Liver (tissue), 7 donors: ENCODE measurements at regions not wholly inside any gene's neighbourhood (a gene's known extent, or its start where the extent isn't known, plus 50 kb on each side); places are given as distances from the start of the nearest gene placed in this dataset.

Source experiments
- DNase-seq: peaks from one replicate; pipeline ENCODE4 v3.0.0-alpha.2; 2017; ENCODE audit warnings: low spot score
- H3K27ac ChIP-seq, 2 donors: one replicate each; pipeline ENCODE4 v1.7.0; 2013; ENCODE audit warnings: inconsistent platforms in 2 of 2, low read length in 2 of 2, control low read depth in 1 of 2, low read depth in 1 of 2, mild to moderate bottlenecking in 1 of 2
- H3K27me3 ChIP-seq, 4 donors: one replicate each; pipeline versions ENCODE4 v1.6.1 to v1.7.0; 2013; ENCODE audit warnings: low read length in 3 of 4, inconsistent platforms in 1 of 4, mild to moderate bottlenecking in 1 of 4, moderate library complexity in 1 of 4; ENCODE audit not compliant: control insufficient read depth in 4 of 4, insufficient read depth in 4 of 4
- H3K36me3 ChIP-seq, 4 donors: one replicate each; pipeline versions ENCODE4 v1.6.1 to v1.7.0; 2013; ENCODE audit warnings: low read length in 3 of 4, mild to moderate bottlenecking in 3 of 4, low read depth in 1 of 4, moderate library complexity in 1 of 4; ENCODE audit not compliant: control insufficient read depth in 4 of 4, insufficient read depth in 3 of 4
- H3K4me1 ChIP-seq, 4 donors: one replicate each; pipeline versions ENCODE4 v1.6.1 to v1.7.0; 2013; ENCODE audit warnings: low read length in 3 of 4, mild to moderate bottlenecking in 3 of 4, moderate library complexity in 1 of 4; ENCODE audit not compliant: control insufficient read depth in 4 of 4, insufficient read depth in 4 of 4
- H3K4me3 ChIP-seq, 3 donors: one replicate each; pipeline versions ENCODE4 v1.6.1 to v1.7.0; 2013; ENCODE audit warnings: low read length in 3 of 3, control low read depth in 1 of 3, low read depth in 1 of 3, mild to moderate bottlenecking in 1 of 3
- H3K9ac ChIP-seq, 2 donors: one replicate each; pipeline ENCODE4 v1.7.0; 2013; ENCODE audit warnings: low read length in 2 of 2, mild to moderate bottlenecking in 2 of 2, moderate library complexity in 2 of 2, control low read depth in 1 of 2, low read depth in 1 of 2
- H3K9me3 ChIP-seq, 4 donors: one replicate each; pipeline versions ENCODE4 v1.6.1 to v1.7.0; 2013; ENCODE audit warnings: low read length in 3 of 4; ENCODE audit not compliant: control insufficient read depth in 4 of 4
- FOXA1 ChIP-seq: IDR thresholded peaks from 2 replicates; pipeline ENCODE4 v1.6.1; 2016; ENCODE audit warnings: antibody characterized with exemption
- FOXA2 ChIP-seq: IDR thresholded peaks from 2 replicates; pipeline ENCODE4 v1.6.1; 2016; ENCODE audit warnings: antibody characterized with exemption
- GABPA ChIP-seq, 2 donors: IDR thresholded peaks in 1 of 2; conservative IDR thresholded peaks in 1 of 2; 2 replicates each; pipeline ENCODE4 v1.6.1; 2016; ENCODE audit warnings: antibody characterized with exemption in 2 of 2, mild to moderate bottlenecking in 1 of 2, moderate library complexity in 1 of 2
- JUND ChIP-seq, 2 donors: IDR thresholded peaks; 2 replicates each; pipeline ENCODE4 v1.6.1; 2016; ENCODE audit warnings: antibody characterized with exemption in 2 of 2
- NR2F2 ChIP-seq: IDR thresholded peaks from 2 replicates; pipeline ENCODE4 v1.6.1; 2016; ENCODE audit warnings: antibody characterized with exemption
- RAD21 ChIP-seq, 2 donors: IDR thresholded peaks; 2 replicates each; pipeline ENCODE4 v1.6.1; 2016; ENCODE audit warnings: antibody characterized with exemption in 2 of 2, mild to moderate bottlenecking in 2 of 2
- REST ChIP-seq: IDR thresholded peaks from 2 replicates; pipeline ENCODE4 v1.6.1; 2016; ENCODE audit warnings: antibody characterized with exemption, mild to moderate bottlenecking
- RXRA ChIP-seq, 2 donors: IDR thresholded peaks; 2 replicates each; pipeline ENCODE4 v1.6.1; 2017 to 2018; ENCODE audit warnings: antibody characterized with exemption in 2 of 2, mild to moderate bottlenecking in 1 of 2
- TAF1 ChIP-seq: conservative IDR thresholded peaks from 2 replicates; pipeline ENCODE4 v1.6.1; 2016; ENCODE audit warnings: antibody characterized with exemption, mild to moderate bottlenecking
- WGBS: extraction: QIAGEN DNeasy Blood & Tissue Kit; methylation state at CpG from one replicate; pipeline ENCODE4 v1.1.7; 2013; 5-methylcytosine and 5-hydroxymethylcytosine counted together
- TF ChIP-seq, protein P1 (sequence below): IDR thresholded peaks from 2 replicates; pipeline ENCODE4 v1.6.1; 2016; ENCODE audit warnings: antibody characterized with exemption
- TF ChIP-seq, protein P2 (sequence below): IDR thresholded peaks from 2 replicates; pipeline ENCODE4 v1.6.1; 2016; ENCODE audit warnings: antibody characterized with exemption
- donor health status: healthy.
- donor health status: healthy.
- donor health status: healthy.
- donor health status: healthy.

GRCh38 chr5:73370640-73371583 lies 77.7 kb downstream of the FOXD1 start (continued):
- TF ChIP-seq, protein P1, sequence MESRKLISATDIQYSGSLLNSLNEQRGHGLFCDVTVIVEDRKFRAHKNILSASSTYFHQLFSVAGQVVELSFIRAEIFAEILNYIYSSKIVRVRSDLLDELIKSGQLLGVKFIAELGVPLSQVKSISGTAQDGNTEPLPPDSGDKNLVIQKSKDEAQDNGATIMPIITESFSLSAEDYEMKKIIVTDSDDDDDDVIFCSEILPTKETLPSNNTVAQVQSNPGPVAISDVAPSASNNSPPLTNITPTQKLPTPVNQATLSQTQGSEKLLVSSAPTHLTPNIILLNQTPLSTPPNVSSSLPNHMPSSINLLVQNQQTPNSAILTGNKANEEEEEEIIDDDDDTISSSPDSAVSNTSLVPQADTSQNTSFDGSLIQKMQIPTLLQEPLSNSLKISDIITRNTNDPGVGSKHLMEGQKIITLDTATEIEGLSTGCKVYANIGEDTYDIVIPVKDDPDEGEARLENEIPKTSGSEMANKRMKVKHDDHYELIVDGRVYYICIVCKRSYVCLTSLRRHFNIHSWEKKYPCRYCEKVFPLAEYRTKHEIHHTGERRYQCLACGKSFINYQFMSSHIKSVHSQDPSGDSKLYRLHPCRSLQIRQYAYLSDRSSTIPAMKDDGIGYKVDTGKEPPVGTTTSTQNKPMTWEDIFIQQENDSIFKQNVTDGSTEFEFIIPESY: no peak
- TF ChIP-seq FOXA1 (no peak), FOXA2 (no peak), GABPA (IDR thresholded peaks at IDR 0.05 in 1 of 2, conservative IDR thresholded peaks at IDR 0.05 in 1 of 2) (no peak), NR2F2 (no peak), RXRA (IDR thresholded peaks at IDR 0.05) (no peak)
- TF ChIP-seq, protein P2, sequence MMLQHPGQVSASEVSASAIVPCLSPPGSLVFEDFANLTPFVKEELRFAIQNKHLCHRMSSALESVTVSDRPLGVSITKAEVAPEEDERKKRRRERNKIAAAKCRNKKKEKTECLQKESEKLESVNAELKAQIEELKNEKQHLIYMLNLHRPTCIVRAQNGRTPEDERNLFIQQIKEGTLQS: no peak

DNA sequence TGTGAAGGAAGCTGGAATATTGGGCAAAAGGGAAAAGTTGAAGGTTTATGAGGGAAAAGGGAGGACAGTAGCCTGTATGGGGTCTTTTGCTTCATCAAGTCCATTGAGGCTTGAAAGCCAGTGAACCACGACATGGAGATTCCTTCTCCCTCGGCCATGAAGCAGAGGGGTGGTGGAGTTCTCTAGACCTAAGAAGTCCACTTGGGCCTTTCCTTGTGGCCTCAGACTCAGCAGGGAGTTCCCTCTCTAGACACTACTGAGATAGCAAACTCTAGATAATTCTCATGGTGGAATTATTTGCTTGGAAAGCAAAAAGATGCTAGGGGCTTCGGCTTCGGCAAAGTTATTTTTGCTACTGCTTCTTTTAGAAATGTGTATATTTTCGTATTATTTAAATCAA lies 78.5 kb downstream of the FOXD1 start:
- H3K27me3 ChIP-seq: peaks cover 0 to 8% (median 1%) of the 10 kb centered on the region in 4 donors

More for the DNA sequence above, 78.5 kb downstream of the FOXD1 start:
- no peak overlapping the region for H3K27ac ChIP-seq
- H3K4me3 ChIP-seq: no peak overlapping the region
- no peak overlapping the region for H3K9ac ChIP-seq
- no peaks in the 10 kb centered on the region for H3K9me3 ChIP-seq
- H3K36me3 ChIP-seq: no peaks in the 10 kb centered on the region
- no peak for TF ChIP-seq RAD21 (IDR thresholded peaks at IDR 0.05)
- no peak for TF ChIP-seq JUND (IDR thresholded peaks at IDR 0.05)
- no peak for TF ChIP-seq REST
- TF ChIP-seq, protein P1: no peak
- no peak for TF ChIP-seq TAF1
- no peaks in the 10 kb centered on the region for H3K4me1 ChIP-seq
- no peak for DNase-seq
- WGBS: 88% methylated on average over 5 of the region's 5 CpGs
